Bronchial epithelial cell (primary cell): ENCODE measurements at regions not wholly inside any gene's neighbourhood (a gene's known extent, or its start where the extent isn't known, plus 50 kb on each side); places are given as distances from the start of the nearest gene placed in this dataset.

Experiments used
- DNase-seq: peaks from one replicate; pipeline ENCODE4 v3.0.0-alpha.2; 2010; ENCODE audit warnings: low read depth
- FAIRE-seq: peaks from 2 replicates; lab custom pipeline; 2011; peaks lifted over from hg19 to GRCh38; lab: Jason Lieb, UNC
- H3K27me3 ChIP-seq: 2 replicates; pipeline ENCODE4 v1.5.1; 2011; ENCODE audit warnings: low read length; ENCODE audit not compliant: control insufficient read depth, insufficient read depth
- H3K36me3 ChIP-seq: 2 replicates; pipeline ENCODE4 v1.5.1; 2011; ENCODE audit warnings: low read length; ENCODE audit not compliant: control insufficient read depth, insufficient read depth
- H3K4me3 ChIP-seq: 2 replicates; pipeline ENCODE4 v1.5.1; 2011; ENCODE audit warnings: mild to moderate bottlenecking, low read depth, low read length, control low read depth
- CTCF ChIP-seq: IDR thresholded peaks from 2 replicates; pipeline ENCODE4 v1.5.1; 2011; ENCODE audit warnings: mild to moderate bottlenecking, moderate library complexity, low read length, control low read depth, inconsistent platforms; ENCODE audit not compliant: insufficient read depth, severe bottlenecking

DNA sequence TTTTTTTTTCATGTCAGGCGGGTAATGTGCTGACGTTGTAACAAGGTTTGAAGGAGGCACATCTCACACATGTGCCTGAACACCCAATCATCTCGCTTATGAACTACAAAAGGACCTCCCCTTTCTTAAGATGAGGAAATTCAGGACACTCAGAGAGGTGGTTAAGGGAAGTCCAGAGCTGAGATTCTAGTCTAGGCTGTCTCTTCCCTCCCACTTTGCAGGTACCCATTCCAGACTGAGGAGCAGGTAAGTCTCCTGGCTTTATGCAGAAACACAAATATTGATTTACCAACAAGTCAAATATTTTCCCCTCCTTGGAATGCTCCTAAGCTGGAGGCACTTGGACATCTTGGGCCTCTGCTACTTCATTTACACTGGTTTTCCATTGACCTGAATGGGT, 122.9 kb upstream of the CADM1 start:
- H3K36me3 ChIP-seq: no peaks in the 10 kb centered on the region
- no peak for TF ChIP-seq CTCF
- H3K27me3 ChIP-seq: peaks cover 10% of the 10 kb centered on the region
- no peak overlapping the region for H3K4me3 ChIP-seq
- DNase-seq (no peak), FAIRE-seq (no peak)

DNA sequence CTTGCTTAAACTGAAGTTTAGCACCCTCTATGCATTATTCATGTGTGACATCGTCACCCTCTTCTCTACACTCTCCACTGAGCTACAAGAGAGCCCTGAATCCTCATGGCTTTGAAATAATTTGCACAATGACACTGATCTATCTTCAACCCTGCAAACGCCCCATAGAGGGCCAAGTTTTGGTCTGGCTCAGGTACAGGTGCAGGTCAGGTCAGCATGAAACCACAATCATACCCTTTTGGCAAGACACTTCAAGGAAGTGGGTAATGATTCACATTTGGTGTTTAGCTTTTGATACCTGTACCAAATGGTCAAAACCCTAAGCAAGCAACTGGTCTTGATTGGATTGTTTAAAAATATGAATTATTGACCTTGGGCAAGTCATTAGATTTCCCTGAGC, 122.2 kb upstream of the CADM1 start:
- H3K36me3 ChIP-seq: no peaks in the 10 kb centered on the region
- DNase-seq (no peak), FAIRE-seq (no peak)
- TF ChIP-seq CTCF: no peak
- peaks cover 10% of the 10 kb centered on the region for H3K27me3 ChIP-seq
- no peak overlapping the region for H3K4me3 ChIP-seq

- no peak overlapping the region for H3K4me3 ChIP-seq
- FAIRE-seq (no peak), DNase-seq (no peak)
- H3K36me3 ChIP-seq: no peaks in the 10 kb centered on the region
- TF ChIP-seq CTCF: no peak
- H3K27me3 ChIP-seq: peaks cover 8% of the 10 kb centered on the region
These were observed 121.3 kb upstream of the CADM1 start for GRCh38 chr11:115625502-115625901.

DNA sequence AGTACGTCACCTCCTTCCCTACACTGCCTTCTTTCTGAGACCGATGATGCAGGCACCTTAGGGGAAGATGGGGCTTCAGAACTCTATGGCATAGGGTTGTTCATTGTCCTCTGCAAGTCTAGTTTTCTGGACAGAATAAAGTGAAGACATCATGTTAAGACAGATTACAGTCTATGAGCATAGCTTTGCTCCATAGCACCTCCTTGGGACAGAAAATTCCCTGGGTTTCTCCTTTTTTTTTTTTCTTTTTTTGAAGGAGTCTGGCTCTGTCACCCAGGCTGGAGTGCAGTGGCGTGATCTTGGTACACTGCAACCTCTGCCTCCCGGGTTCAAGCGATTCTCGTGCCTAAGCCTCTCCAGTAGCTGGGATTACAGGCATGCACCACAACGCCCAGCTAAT, 119.8 kb upstream of the CADM1 start:
- no peak overlapping the region for H3K4me3 ChIP-seq
- no peak for DNase-seq
- FAIRE-seq: no peak
- H3K36me3 ChIP-seq: no peaks in the 10 kb centered on the region
- no peak for TF ChIP-seq CTCF
- no peaks in the 10 kb centered on the region for H3K27me3 ChIP-seq

DNA sequence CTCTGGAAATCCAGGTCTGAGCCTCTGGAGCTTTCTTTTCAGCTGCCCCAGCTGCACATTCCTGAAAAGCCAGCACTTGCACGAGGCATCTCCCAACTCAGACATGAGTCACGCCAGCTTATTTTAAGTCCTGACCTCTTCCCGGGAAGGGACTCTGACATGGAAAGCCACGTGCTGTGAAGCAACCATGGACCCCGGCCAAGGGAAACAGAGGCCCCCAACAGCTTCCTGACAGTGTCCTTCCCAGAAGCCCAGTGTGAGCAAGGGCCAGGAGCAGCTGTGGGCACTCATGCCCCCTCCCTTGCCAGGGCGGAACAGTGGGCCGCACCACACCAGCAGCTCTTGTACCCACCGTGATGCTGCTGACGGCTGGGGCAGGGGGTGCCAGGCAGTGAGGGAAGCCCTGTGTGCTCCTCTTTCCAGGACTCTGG, 118.8 kb upstream of the CADM1 start:
- no peak for TF ChIP-seq CTCF
- no peaks in the 10 kb centered on the region for H3K36me3 ChIP-seq
- FAIRE-seq (no peak), DNase-seq (peak; percentile 81)
- no peaks in the 10 kb centered on the region for H3K27me3 ChIP-seq
- no peak overlapping the region for H3K4me3 ChIP-seq

- DNase-seq (peak; percentile 73), FAIRE-seq (no peak)
- H3K36me3 ChIP-seq: no peaks in the 10 kb centered on the region
- no peaks in the 10 kb centered on the region for H3K27me3 ChIP-seq
- no peak for TF ChIP-seq CTCF
- no peak overlapping the region for H3K4me3 ChIP-seq
These were observed 114.2 kb upstream of the CADM1 start for GRCh38 chr11:115618428-115618827.
